ENCODE measurements at regions not wholly inside any gene's neighbourhood (a gene's known extent, or its start where the extent isn't known, plus 50 kb on each side); places are given as distances from the start of the nearest gene placed in this dataset.
"Not testable (repeated sequence)": the region's sequence is repeated elsewhere in the genome, so short reads cannot be mapped to it uniquely, and the experiment has no call there.

GRCh38 chr1:224023122-224023521 lies 90.8 kb upstream of the FBXO28 start:
- DNase-seq: not testable (repeated sequence)

DNA sequence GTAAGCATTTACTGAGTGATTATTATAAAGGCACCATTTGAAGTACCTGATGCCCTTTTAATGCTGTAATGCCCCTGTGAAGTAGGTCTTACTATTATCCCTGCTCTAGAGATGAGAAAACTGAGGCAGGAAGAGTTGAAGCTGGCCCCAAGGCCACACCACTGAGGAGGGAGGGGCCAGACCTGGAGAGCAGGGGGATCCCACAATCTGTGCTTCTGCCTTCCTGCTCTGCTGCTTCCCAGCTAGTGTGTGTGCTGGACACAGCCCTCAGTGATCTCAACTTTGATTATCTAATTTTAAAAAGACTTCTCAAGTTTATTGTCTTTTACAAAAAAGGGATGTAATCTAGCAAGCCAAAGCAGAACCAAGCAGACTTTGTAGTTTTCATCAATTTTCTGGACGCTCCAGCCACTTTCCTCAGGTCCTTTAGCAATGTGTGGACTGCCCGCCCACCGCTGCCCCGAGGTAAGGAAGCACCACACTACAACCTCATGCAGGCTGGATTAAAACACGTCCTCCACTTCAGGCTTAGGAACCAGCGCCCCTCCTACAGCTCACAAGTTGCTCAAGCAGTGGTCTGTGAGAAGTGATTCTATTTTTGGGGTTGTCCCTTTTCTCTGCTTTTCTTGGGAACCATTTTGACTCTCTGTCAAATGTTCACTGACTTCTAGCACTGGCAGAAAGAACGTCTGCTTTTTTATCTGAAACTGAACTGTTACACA lies 91.5 kb upstream of the FBXO28 start:
- DNase-seq: not testable (repeated sequence)

DNA sequence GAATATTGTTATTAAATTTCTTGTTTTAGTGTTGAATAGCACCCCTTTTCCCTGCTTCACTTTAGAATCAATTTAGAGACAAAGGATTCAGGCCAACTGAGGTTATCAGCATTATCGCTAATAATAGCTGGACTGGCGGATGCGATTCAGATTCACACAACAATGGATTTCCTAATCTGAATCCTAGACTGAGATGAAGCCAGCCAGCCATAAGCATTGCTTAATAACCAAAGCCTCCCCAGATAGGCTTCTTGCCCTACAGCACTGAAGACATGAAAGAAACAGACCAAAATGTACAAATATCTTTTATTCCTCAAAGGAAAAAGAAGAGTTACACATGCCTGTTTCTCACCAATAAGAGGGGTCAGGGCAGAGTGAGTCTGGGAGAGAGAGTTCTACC lies 94.0 kb upstream of the FBXO28 start:
- DNase-seq: not testable (repeated sequence)

GRCh38 chr1:224015782-224016181 lies 98.1 kb upstream of the FBXO28 start:
- DNase-seq: not testable (repeated sequence)

- no peak for DNase-seq
These were observed 99.6 kb upstream of the FBXO28 start for GRCh38 chr1:224014330-224014649.

DNA sequence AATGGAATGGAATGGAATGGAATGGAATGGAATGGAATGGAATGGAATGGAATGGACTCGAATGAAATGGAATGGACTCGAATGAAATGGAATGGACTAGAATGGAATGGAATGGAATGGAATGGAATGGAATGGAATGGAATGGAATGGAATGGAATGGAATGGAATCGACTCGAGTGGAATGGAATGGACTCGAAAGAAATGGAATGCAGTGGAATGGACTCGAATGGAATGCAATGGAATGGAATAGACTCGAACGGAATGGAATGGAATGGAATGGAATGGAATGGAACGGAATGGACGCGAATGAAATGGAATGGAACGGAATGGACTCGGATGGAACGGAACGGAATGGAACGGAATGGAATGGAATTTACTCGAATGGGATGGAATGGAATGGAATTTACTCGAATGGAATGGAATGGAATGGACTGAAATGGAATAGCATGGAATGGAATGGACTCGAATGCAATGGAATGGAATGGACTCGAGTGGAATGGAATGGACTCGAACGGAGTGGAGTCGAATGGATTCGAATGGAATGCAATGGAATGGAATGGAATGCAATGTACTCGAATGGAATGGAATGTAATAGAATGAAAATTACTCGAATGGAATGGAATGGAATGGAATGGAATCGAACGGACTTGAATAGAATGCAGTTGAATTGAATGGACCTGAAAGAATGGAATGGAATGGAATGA lies 100.1 kb upstream of the FBXO28 start:
- not testable (repeated sequence) for DNase-seq

DNA sequence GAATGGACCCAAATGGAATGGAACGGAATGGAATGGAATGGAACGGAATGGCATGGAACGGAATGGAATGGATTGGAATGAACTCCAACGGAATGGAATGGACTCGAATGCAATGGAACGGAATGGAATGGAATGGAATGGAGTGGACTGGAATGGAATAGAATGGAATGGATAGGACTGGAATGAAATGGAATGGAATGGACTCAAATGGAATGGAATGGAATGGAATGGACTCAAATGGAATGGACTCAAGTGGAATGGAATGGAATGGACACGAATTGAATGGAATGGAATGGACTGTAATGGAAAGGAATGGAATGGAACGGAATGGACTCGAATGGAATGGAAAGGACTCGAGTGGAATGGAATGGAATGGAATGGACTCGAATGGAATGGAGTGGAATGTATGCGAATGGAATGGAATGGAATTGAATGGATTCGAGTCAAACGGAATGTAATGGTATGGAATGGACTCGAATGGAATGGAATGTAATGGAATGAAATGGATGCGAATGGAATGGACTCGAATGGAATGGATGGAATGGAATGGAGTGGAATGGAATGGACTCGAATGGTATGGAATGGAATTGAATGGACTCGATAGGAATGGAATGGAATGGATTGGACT lies 101.0 kb upstream of the FBXO28 start:
- not testable (repeated sequence) for DNase-seq

- not testable (repeated sequence) for DNase-seq
These were observed 101.7 kb upstream of the FBXO28 start for GRCh38 chr1:224012162-224012561.

DNA sequence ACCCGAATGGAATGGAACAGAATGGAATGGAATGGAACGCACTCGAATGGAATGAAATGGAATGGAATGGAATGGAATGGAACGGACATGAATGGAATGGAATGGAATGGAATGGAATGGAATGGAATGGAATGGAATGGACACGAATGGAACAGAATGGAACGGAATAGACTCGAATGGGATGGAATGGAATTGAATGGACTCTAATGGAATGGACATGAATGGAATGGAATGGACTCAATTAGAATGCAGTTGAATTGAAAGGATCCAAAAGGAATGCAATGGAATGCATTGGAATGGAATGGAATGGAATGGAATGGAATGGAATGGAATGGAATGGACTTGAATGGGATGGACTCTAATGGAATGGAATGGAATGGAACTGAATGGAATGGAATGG lies 102.2 kb upstream of the FBXO28 start:
- not testable (repeated sequence) for DNase-seq

DNA sequence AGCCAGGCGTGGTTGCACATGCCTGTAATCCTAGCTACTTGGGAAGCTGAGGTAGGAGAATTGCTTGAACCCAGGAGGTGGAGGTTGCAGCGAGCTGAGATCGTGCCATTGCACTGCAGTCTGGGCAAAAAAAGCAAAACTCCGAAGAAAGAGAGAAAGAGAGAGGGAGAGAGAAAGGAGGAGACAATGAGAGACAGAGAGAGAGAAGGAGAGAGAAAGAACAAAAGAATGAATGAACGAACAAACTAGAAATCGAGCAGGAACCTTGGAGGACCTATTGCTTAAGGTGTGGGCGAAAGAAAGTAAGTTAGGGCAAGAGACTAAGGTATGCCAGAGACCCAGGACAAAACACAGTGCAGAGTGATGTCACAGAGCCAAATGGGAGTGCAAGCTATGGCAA lies 102.8 kb upstream of the FBXO28 start:
- not testable (repeated sequence) for DNase-seq

- DNase-seq: not testable (repeated sequence)
These were observed 107.9 kb upstream of the FBXO28 start for GRCh38 chr1:224005973-224006372.

- DNase-seq: not testable (repeated sequence)
These were observed 109.2 kb upstream of the FBXO28 start for GRCh38 chr1:224004552-224005315.

DNA sequence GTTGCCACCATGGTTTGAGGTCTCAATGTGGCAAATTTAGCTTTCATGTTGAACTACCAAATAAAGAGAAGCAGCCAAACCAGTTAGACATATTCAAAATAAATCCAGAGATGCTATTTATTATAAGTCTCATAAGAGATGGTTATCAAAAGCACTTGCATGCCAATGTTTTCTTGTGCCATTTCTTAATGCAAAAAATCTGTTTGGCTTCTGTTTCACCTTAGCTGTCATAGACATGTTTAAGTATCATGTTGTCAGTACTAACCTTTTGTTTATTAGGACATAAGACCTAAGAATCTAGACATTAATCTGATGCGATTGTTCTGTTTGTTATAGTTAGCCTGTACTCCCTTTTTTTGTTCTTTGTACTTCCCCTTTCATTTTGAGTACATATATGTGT lies 110.0 kb upstream of the FBXO28 start:
- DNase-seq: not testable (repeated sequence)

GRCh38 chr1:224001757-224002156 lies 112.2 kb upstream of the FBXO28 start:
- DNase-seq: not testable (repeated sequence)

DNA sequence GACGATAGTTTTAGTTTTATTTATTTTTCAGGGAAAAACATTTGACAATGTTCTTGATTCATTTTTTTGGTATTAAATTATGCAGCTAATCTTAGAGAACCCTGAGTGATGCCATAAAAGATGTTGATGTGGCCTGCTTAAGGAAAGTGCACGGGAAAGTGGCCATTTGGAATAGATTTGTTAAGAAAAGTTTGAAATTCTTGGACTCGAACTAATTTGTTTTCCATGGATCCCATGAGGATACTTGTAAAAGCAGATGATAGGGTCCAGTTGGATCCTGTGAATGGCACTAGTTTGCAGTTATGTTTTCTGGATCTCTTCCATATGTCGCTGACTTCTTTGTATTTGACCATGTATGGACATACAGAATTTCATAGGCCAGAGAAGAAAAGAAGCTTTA lies 114.2 kb upstream of the FBXO28 start:
- DNase-seq: not testable (repeated sequence)

GRCh38 chr1:223998676-223999455 lies 115.0 kb upstream of the FBXO28 start:
- DNase-seq: not testable (repeated sequence)

DNA sequence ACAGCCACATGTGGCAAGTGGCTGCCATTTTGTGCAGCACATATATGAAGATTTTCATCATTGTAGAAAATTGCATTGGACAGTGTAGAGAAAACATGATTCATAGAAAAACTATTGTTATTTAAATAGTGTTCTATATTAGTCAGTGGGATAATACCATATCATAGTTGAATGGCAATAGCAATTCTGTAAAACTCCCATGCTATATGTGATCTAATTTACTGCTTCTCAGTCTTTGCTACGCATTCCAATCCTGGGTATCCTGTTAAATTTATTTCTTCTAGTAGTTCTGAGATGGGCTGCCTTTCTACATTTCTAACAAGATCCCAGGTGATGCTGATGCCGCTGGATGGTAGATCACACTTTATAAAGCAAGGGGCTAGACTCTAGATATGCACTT lies 117.5 kb upstream of the FBXO28 start:
- DNase-seq: not testable (repeated sequence)

DNA sequence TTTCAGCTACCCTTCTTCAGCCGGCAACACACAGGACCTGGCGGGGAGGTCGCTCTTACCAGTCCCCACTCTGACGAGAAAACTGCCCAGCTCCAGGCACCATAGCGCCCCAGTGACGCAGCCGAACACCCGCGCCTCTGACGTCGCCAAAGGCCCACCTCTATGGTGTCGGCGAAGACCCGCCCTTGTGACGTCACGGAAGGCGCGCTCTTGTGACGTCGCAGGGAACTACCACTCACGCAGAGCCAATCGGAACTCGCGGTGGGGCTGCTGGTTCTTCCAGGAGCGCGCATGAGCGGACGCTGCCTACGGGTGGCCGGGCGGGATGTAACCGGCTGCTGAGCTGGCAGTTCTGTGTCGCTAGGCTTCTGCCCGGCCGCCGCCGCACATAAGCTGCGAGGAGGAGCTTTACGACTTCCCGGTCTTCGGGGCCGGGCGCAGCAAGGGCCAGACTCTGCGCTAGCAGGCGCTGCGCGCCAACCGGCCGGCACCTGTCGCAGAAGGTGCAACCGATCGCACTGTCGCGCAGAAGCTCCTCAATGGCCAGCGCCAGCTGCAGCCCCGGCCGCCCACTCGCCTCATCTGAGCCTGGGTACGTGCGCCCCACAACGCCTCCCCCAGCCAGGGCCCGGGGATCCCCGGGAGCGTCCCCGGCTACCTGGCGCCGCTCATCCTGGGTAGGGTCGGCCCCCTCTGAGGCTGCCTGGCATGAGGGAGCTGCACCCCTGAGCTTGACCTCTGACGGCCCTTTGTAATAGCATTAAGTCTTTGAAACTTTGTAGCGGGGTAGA lies 121.3 kb upstream of the FBXO28 start:
- peak; percentile 96 for DNase-seq

DNA sequence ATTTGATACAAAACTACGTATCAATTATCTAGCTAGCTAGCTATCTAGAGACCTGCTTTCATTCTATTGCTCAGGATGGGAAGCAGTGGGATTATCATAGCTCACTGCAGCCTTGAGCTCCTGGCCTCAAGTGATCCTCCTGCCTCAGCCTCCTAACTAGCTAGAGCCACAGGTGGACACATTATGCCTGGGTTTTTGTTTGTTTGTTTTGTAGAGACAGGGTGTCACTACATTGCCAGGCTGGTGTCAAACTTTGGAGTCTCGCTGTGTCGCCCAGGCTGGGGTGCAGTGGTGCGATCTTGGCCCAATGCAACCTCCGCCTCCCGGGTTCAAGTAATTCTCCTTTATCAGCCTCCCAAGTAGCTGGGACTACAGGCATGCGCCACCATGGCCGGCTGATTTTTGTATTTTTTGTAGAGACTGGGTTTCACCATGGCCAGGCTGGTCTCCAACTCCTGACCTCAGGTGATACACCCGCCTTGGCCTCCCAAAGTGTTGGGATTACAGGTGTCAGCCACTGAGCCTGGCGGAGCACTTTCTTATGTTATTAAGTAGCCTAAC lies 122.5 kb upstream of the FBXO28 start:
- not testable (repeated sequence) for DNase-seq

DNA sequence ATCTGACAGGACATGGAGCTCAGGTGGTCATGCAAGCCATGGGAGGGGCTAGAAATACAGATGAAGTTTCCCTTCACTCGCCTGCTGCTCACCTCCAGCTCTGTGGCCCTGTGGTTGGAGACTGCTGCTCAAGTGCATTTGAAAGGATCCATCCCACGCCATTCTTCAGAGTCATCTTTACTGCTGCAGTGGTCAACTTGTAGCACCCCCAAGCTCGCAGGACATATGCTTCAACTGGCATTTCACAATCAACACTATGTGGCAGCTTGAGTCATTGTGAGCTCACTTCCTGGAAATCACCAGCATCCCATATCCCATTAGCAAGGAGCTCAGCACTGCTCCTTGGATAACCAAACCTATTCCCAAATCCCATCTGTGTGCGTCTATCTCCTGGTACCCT lies 116.2 kb upstream of the TP53BP2 start:
- not testable (repeated sequence) for DNase-seq

DNA sequence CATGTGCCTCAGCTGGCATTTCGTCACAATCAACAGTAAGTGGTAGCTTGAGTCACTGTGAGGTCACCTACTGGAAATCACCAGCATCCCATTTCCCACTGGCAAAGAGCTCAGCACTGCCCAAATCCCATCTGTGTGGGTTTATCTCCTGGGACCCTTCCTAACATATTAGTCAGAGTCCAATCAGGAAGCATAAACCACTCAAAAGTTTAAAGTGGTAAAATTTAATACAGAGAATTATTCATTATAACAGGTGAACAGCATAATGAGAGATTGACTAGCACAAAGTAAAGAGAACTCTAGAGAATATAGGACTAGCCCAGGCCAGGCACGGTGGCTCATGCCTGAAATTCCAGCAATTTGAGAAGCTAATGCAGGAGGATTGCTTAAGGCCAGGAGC lies 107.1 kb upstream of the TP53BP2 start:
- not testable (repeated sequence) for DNase-seq

Measured in NCI-H446 treated with DMSO at 0.1 percent for 48 hours (cell line).